DND-41 (cell line): ENCODE measurements at regions not wholly inside any gene's neighbourhood (a gene's known extent, or its start where the extent isn't known, plus 50 kb on each side); places are given as distances from the start of the nearest gene placed in this dataset.

Source experiments
- CTCF ChIP-seq: IDR thresholded peaks from 2 replicates; pipeline ENCODE4 v1.5.1; 2012; ENCODE audit warnings: borderline replicate concordance, low read length, moderate library complexity, mild to moderate bottlenecking; ENCODE audit not compliant: poor library complexity, severe bottlenecking; ENCODE audit errors: extremely low read depth
- EZH2 ChIP-seq: IDR thresholded peaks from 3 replicates; pipeline ENCODE4 v1.6.1; 2012; ENCODE audit warnings: borderline replicate concordance, low read depth, mild to moderate bottlenecking, moderate library complexity, low read length, inconsistent platforms; ENCODE audit not compliant: severe bottlenecking

- TF ChIP-seq CTCF = no peak
- no peak for TF ChIP-seq EZH2
Measured at GRCh38 chr6:51060262-51060762, 241.6 kb downstream of the TFAP2B start.
